Type B pancreatic cell (in vitro differentiated cells): ENCODE measurements at regions not wholly inside any gene's neighbourhood (a gene's known extent, or its start where the extent isn't known, plus 50 kb on each side); places are given as distances from the start of the nearest gene placed in this dataset.
"Not testable (repeated sequence)": the region's sequence is repeated elsewhere in the genome, so short reads cannot be mapped to it uniquely, and the experiment has no call there.

Experiments used
- DNase-seq: peaks from one replicate; pipeline ENCODE4 v3.0.0; 2021; ENCODE audit warnings: mixed read lengths; ENCODE audit not compliant: unreplicated experiment; ENCODE audit errors: extremely low spot score
- H3K27ac Mint-ChIP-seq: 2 replicates; pipeline ENCODE4 v1.8.0; 2021; ENCODE audit warnings: mild to moderate bottlenecking, mixed read lengths
- H3K27me3 Mint-ChIP-seq: 2 replicates; pipeline ENCODE4 v1.8.0; 2021; ENCODE audit warnings: mixed read lengths
- H3K36me3 Mint-ChIP-seq: 2 replicates; pipeline ENCODE4 v1.8.0; 2021; ENCODE audit warnings: mixed read lengths
- H3K4me1 Mint-ChIP-seq: one replicate; pipeline ENCODE4 v1.8.0; 2021; ENCODE audit warnings: mixed read lengths; ENCODE audit not compliant: unreplicated experiment
- H3K4me3 Mint-ChIP-seq: 2 replicates; pipeline ENCODE4 v1.8.0; 2021; ENCODE audit warnings: mild to moderate bottlenecking, mixed read lengths
- H3K9me3 Mint-ChIP-seq: 2 replicates; pipeline ENCODE4 v1.8.0; 2021; ENCODE audit warnings: mixed read lengths
- CTCF ChIP-seq: fragments of 200-600 bp; sonication (generic); conservative IDR thresholded peaks from 2 replicates; pipeline ENCODE4 v1.5.0; 2021; ENCODE audit warnings: antibody characterized with exemption, mild to moderate bottlenecking

- H3K36me3 Mint-ChIP-seq = no peaks in the 10 kb centered on the region
- no peaks in the 10 kb centered on the region for H3K9me3 Mint-ChIP-seq
- H3K27me3 Mint-ChIP-seq = peaks cover 2% of the 10 kb centered on the region
- no peak for TF ChIP-seq CTCF
- no peaks in the 10 kb centered on the region for H3K4me1 Mint-ChIP-seq
- H3K27ac Mint-ChIP-seq = no peak overlapping the region
- no peak overlapping the region for H3K4me3 Mint-ChIP-seq
- DNase-seq = no peak
These were observed 724.5 kb upstream of the CNTN5 start for GRCh38 chr11:98296091-98296880.

- H3K27me3 Mint-ChIP-seq = peaks cover 6% of the 10 kb centered on the region
- H3K9me3 Mint-ChIP-seq = no peaks in the 10 kb centered on the region
- no peaks in the 10 kb centered on the region for H3K36me3 Mint-ChIP-seq
- no peak overlapping the region for H3K4me3 Mint-ChIP-seq
- no peaks in the 10 kb centered on the region for H3K4me1 Mint-ChIP-seq
- TF ChIP-seq CTCF = no peak
- H3K27ac Mint-ChIP-seq = no peak overlapping the region
- DNase-seq = no peak
These were observed 720.0 kb upstream of the CNTN5 start for GRCh38 chr11:98300719-98301118.

GRCh38 chr11:98307827-98308491 is 712.8 kb upstream of the CNTN5 start:
- peaks cover 3% of the 10 kb centered on the region for H3K27me3 Mint-ChIP-seq
- TF ChIP-seq CTCF = no peak
- no peaks in the 10 kb centered on the region for H3K36me3 Mint-ChIP-seq
- no peaks in the 10 kb centered on the region for H3K4me1 Mint-ChIP-seq
- DNase-seq = no peak
- no peaks in the 10 kb centered on the region for H3K9me3 Mint-ChIP-seq
- no peak overlapping the region for H3K27ac Mint-ChIP-seq
- no peak overlapping the region for H3K4me3 Mint-ChIP-seq

- not testable (repeated sequence) for H3K4me1 Mint-ChIP-seq, H3K27me3 Mint-ChIP-seq, H3K9me3 Mint-ChIP-seq
These were observed 690.4 kb upstream of the CNTN5 start for GRCh38 chr11:98330306-98330705.

GRCh38 chr11:98358551-98358950 is 662.2 kb upstream of the CNTN5 start:
- Mint-ChIP-seq H3K4me3 (no peak overlapping the region), H3K4me1 (no peaks in the 10 kb centered on the region), H3K27ac (no peak overlapping the region), H3K9me3 (no peaks in the 10 kb centered on the region), H3K27me3 (no peaks in the 10 kb centered on the region), H3K36me3 (no peaks in the 10 kb centered on the region)
- TF ChIP-seq CTCF = no peak
- no peak for DNase-seq

More at GRCh38 chr11:98330306-98330705, 690.4 kb upstream of the CNTN5 start:
- H3K27ac Mint-ChIP-seq, DNase-seq, H3K36me3 Mint-ChIP-seq, H3K4me3 Mint-ChIP-seq: not testable (repeated sequence)

GRCh38 chr11:98365190-98365589 is 655.6 kb upstream of the CNTN5 start:
- no peaks in the 10 kb centered on the region for H3K4me1 Mint-ChIP-seq
- H3K36me3 Mint-ChIP-seq = no peaks in the 10 kb centered on the region
- no peak for DNase-seq
- H3K27ac Mint-ChIP-seq = no peak overlapping the region
- TF ChIP-seq CTCF = no peak
- no peaks in the 10 kb centered on the region for H3K9me3 Mint-ChIP-seq
- no peak overlapping the region for H3K4me3 Mint-ChIP-seq
- no peaks in the 10 kb centered on the region for H3K27me3 Mint-ChIP-seq
